ENCODE measurements at regions not wholly inside any gene's neighbourhood (a gene's known extent, or its start where the extent isn't known, plus 50 kb on each side); places are given as distances from the start of the nearest gene placed in this dataset.

GRCh38 chr6:149127212-149127611 lies 190.3 kb upstream of the TAB2 start:
- no peak overlapping the region for H3K4me3 Mint-ChIP-seq
- CTCF ChIA-PET = interaction anchor here (0.9 to 1.8 kb wide), 8 partner anchors 8 to 96 kb away, joined by 3 to 7 read pairs (median 4); no protein-coding TSS in a partner anchor

GRCh38 chr6:149128489-149129145 lies 188.9 kb upstream of the TAB2 start:
- peak; percentile 88 for ATAC-seq

More at GRCh38 chr6:149127212-149127611, 190.3 kb upstream of the TAB2 start:
- ATAC-seq (no peak), DNase-seq (no peak)
- peaks cover 16% of the 10 kb centered on the region for H3K9me3 Mint-ChIP-seq (ENCODE audit: low read depth)
- H3K27me3 Mint-ChIP-seq = no peaks in the 10 kb centered on the region
- peak overlapping the region; percentile 88 for H3K27ac Mint-ChIP-seq
- H3K36me3 Mint-ChIP-seq = peaks cover 50% of the 10 kb centered on the region
- peaks cover 85% of the 10 kb centered on the region for H3K4me1 Mint-ChIP-seq

DNA sequence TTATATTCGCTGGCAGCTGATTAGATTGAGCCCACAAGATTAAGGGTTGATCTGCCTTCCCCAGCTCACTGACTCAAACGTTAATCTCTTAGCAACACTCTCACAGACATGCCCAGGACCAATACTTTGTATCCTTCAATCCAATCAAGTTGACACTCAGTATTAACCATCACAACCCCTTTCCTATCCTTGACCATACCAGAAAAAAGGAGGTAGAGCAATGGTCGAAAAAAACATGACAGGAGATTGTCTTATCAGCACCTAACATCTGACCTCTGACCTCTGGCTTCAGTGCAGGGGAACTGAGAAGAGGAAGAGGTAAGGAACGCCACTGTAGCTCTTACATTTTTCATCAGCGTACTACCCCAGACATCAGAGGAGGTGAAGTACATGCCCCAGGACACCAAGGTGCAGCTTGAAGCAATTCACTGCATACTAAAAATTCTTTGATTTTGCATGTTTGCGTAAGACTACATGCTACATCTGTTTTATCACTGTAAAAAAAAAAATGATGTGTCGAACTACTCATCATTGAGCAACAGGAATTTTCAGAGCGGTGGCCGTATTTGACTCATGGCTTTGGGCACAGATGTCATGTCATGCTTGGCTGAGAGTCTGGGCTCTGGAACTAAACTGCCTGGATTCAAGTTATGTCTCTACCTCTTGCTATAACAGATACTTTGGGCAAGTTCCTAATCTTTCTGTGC lies 188.0 kb upstream of the TAB2 start:
- H3K27ac Mint-ChIP-seq = peak overlapping the region; percentile 88
- H3K36me3 Mint-ChIP-seq = peaks cover 43% of the 10 kb centered on the region
- DNase-seq (no peak), ATAC-seq (no peak)
- no peak overlapping the region for H3K4me3 Mint-ChIP-seq
- peaks cover 78% of the 10 kb centered on the region for H3K4me1 Mint-ChIP-seq
- H3K27me3 Mint-ChIP-seq = no peaks in the 10 kb centered on the region
- peaks cover 11% of the 10 kb centered on the region for H3K9me3 Mint-ChIP-seq (ENCODE audit: low read depth)
- CTCF ChIA-PET = interaction anchor here (1.0 to 2.4 kb wide), 6 partner anchors 11 to 187 kb away, joined by 3 to 7 read pairs (median 6); partner anchors contain the start of gene TAB2

More at GRCh38 chr6:149128489-149129145, 188.9 kb upstream of the TAB2 start:
- Mint-ChIP-seq H3K4me1 (peaks cover 86% of the 10 kb centered on the region), H3K27ac (peak overlapping the region; percentile 88), H3K36me3 (peaks cover 48% of the 10 kb centered on the region), H3K27me3 (no peaks in the 10 kb centered on the region), H3K9me3 (ENCODE audit: low read depth) (peaks cover 18% of the 10 kb centered on the region), H3K4me3 (peak overlapping the region; percentile 14)
- peak; percentile 86 for DNase-seq
- CTCF ChIA-PET = interaction anchor here (0.9 to 2.4 kb wide), 15 partner anchors 9 to 303 kb away, joined by 3 to 7 read pairs (median 5); partner anchors contain the start of gene TAB2

GRCh38 chr6:149130090-149130489 lies 187.4 kb upstream of the TAB2 start:
- peaks cover 40% of the 10 kb centered on the region for H3K36me3 Mint-ChIP-seq

DNA sequence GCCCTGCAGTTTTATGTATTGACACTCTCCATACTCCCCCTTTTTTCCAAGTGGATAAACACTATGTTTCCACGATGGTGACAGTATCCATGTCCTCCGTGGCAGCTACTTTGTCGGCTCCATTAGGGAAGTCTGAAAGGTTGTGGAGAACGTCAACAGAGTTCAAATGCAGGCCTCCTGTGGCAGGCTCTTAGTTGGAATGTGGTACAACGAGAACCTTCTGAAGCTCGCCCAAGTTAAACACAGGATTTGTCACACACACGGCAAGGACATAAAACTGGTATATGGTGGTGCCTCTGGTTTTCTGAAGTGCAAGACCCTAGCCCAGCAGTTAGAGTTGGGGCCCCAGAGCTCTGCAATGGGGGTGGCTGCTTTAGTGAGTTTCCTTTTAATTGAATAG lies 187.0 kb upstream of the TAB2 start:
- peaks cover 36% of the 10 kb centered on the region for H3K36me3 Mint-ChIP-seq

More at GRCh38 chr6:149130090-149130489, 187.4 kb upstream of the TAB2 start:
- Mint-ChIP-seq H3K4me1 (peaks cover 75% of the 10 kb centered on the region), H3K27me3 (no peaks in the 10 kb centered on the region), H3K27ac (peak overlapping the region; percentile 49), H3K4me3 (no peak overlapping the region), H3K9me3 (ENCODE audit: low read depth) (peaks cover 8% of the 10 kb centered on the region)
- CTCF ChIA-PET = interaction anchor here (1.3 to 2.4 kb wide), 3 partner anchors 10 to 38 kb away, joined by 3 to 7 read pairs (median 5); no protein-coding TSS in a partner anchor
- ATAC-seq = no peak
- no peak for DNase-seq

GRCh38 chr6:149131891-149132290 lies 185.6 kb upstream of the TAB2 start:
- DNase-seq (no peak), ATAC-seq (no peak)
- H3K4me1 Mint-ChIP-seq = peaks cover 64% of the 10 kb centered on the region
- peak overlapping the region; percentile 67 for H3K27ac Mint-ChIP-seq
- H3K4me3 Mint-ChIP-seq = no peak overlapping the region
- H3K9me3 Mint-ChIP-seq (ENCODE audit: low read depth) = peaks cover 3% of the 10 kb centered on the region
- H3K27me3 Mint-ChIP-seq = no peaks in the 10 kb centered on the region
- CTCF ChIA-PET = interaction anchor here (1.1 to 2.6 kb wide), 5 partner anchors 9 to 103 kb away, joined by 3 to 9 read pairs (median 4); no protein-coding TSS in a partner anchor
- peaks cover 30% of the 10 kb centered on the region for H3K36me3 Mint-ChIP-seq

More for the DNA sequence above, 187.0 kb upstream of the TAB2 start:
- Mint-ChIP-seq H3K4me1 (peaks cover 70% of the 10 kb centered on the region), H3K4me3 (no peak overlapping the region), H3K9me3 (ENCODE audit: low read depth) (peaks cover 4% of the 10 kb centered on the region), H3K27me3 (no peaks in the 10 kb centered on the region), H3K27ac (no peak overlapping the region)
- DNase-seq = no peak
- CTCF ChIA-PET = interaction anchor here (0.7 to 2.2 kb wide), 5 partner anchors 10 to 301 kb away, joined by 3 to 5 read pairs (median 3); no protein-coding TSS in a partner anchor
- ATAC-seq = no peak

GRCh38 chr6:149132336-149132735 lies 185.2 kb upstream of the TAB2 start:
- CTCF ChIA-PET = interaction anchor here (1.1 to 2.6 kb wide), 6 partner anchors 9 to 104 kb away, joined by 3 to 9 read pairs (median 4); no protein-coding TSS in a partner anchor
- Mint-ChIP-seq H3K9me3 (ENCODE audit: low read depth) (peaks cover 3% of the 10 kb centered on the region), H3K27ac (peak overlapping the region; percentile 67), H3K36me3 (peaks cover 26% of the 10 kb centered on the region), H3K27me3 (no peaks in the 10 kb centered on the region), H3K4me1 (peaks cover 61% of the 10 kb centered on the region), H3K4me3 (no peak overlapping the region)
- ATAC-seq = peak; percentile 35
- no peak for DNase-seq

DNA sequence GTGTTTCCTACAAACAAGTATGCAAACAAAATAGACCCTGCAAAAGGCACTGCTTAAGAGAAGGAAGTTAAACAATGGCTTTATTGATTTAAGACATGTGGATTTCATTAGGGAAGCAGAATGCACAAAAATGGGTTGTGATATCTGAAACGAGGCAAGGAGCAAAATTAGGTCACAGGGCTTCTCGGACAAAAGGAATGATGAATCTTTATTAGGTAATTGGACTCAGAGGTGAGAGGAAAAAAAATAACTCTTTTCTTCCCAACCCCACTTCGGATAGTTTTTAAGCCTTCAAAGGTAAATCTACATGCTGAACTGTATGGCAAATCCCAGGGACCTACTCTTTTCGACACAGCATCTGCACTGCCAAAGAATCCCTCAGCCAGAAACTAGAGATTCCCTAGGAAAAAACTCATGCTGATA lies 183.0 kb upstream of the TAB2 start:
- CTCF ChIA-PET = interaction anchor here (0.6 to 1.4 kb wide), 2 partner anchors 22 to 40 kb away, joined by 3 to 4 read pairs; no protein-coding TSS in a partner anchor
- no peak for ATAC-seq
- H3K36me3 Mint-ChIP-seq = peaks cover 27% of the 10 kb centered on the region
- no peak overlapping the region for H3K4me3 Mint-ChIP-seq
- no peak for DNase-seq
- peaks cover 3% of the 10 kb centered on the region for H3K9me3 Mint-ChIP-seq (ENCODE audit: low read depth)
- no peak overlapping the region for H3K27ac Mint-ChIP-seq
- no peaks in the 10 kb centered on the region for H3K27me3 Mint-ChIP-seq
- peaks cover 58% of the 10 kb centered on the region for H3K4me1 Mint-ChIP-seq

DNA sequence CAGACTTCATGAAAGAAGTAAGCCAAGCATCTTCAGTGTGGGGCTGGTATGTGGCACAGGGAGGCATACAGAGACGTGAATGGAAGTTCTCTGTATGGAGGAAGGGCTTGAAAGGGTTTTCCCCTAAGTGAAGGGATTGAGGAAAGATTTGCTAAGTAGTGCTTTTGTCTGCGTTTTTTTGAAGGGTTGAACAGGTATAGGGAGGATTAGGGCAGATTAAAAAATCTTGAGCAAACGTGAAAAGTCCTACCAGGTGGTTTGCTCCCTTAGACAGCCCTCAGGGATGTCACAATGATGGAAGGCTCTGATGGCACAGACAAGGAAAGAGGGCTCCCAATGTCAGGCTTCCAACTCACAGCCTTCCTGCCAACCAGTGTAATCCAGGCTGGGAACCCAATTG lies 181.7 kb upstream of the TAB2 start:
- no peaks in the 10 kb centered on the region for H3K27me3 Mint-ChIP-seq
- DNase-seq (no peak), ATAC-seq (no peak)
- no peak overlapping the region for H3K4me3 Mint-ChIP-seq
- peaks cover 58% of the 10 kb centered on the region for H3K4me1 Mint-ChIP-seq
- peaks cover 28% of the 10 kb centered on the region for H3K36me3 Mint-ChIP-seq
- CTCF ChIA-PET = interaction anchor here (1.4 kb wide), 1 partner anchor 41 kb away, joined by 4 read pairs; no protein-coding TSS in a partner anchor
- peaks cover 3% of the 10 kb centered on the region for H3K9me3 Mint-ChIP-seq (ENCODE audit: low read depth)
- no peak overlapping the region for H3K27ac Mint-ChIP-seq

- Mint-ChIP-seq H3K4me1 (peaks cover 63% of the 10 kb centered on the region), H3K36me3 (peaks cover 34% of the 10 kb centered on the region), H3K27me3 (no peaks in the 10 kb centered on the region), H3K4me3 (no peak overlapping the region), H3K27ac (peak overlapping the region; percentile 29), H3K9me3 (ENCODE audit: low read depth) (peaks cover 3% of the 10 kb centered on the region)
- CTCF ChIA-PET = interaction anchor here (1.0 kb wide), 1 partner anchor 296 kb away, joined by 3 read pairs; no protein-coding TSS in a partner anchor
- no peak for DNase-seq
- no peak for ATAC-seq
Observed at GRCh38 chr6:149136273-149136912, 181.1 kb upstream of the TAB2 start.

GRCh38 chr6:149136913-149137286 lies 180.6 kb upstream of the TAB2 start:
- CTCF ChIA-PET = interaction anchor here (1.0 kb wide), 1 partner anchor 295 kb away, joined by 3 read pairs; no protein-coding TSS in a partner anchor
- Mint-ChIP-seq H3K27ac (peak overlapping the region; percentile 29), H3K36me3 (peaks cover 37% of the 10 kb centered on the region), H3K4me1 (peaks cover 64% of the 10 kb centered on the region), H3K9me3 (ENCODE audit: low read depth) (peaks cover 4% of the 10 kb centered on the region), H3K4me3 (no peak overlapping the region), H3K27me3 (no peaks in the 10 kb centered on the region)
- ATAC-seq (no peak), DNase-seq (no peak)

DNA sequence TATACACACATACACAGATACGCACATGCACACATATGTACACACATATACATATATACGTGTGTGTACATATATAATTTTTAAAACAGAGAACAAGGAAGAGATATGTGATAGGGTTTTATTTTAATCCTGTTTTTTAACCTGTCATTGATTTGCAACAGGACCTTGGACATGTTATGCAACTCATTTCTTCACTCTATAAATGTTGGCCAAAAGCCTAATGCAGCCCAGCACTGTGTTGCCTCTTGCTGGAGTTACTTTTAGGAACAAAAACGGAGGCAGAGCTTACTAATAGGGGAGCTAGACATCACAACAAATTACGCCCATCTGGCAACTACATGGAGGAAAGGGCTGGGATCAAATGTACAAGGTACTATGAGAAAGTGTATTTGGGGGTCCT lies 179.9 kb upstream of the TAB2 start:
- Mint-ChIP-seq H3K36me3 (peaks cover 36% of the 10 kb centered on the region), H3K27me3 (no peaks in the 10 kb centered on the region), H3K27ac (peak overlapping the region; percentile 87), H3K9me3 (ENCODE audit: low read depth) (peaks cover 5% of the 10 kb centered on the region), H3K4me1 (peaks cover 62% of the 10 kb centered on the region), H3K4me3 (no peak overlapping the region)
- DNase-seq = no peak
- ATAC-seq = no peak
- CTCF ChIA-PET = interaction anchor here (0.8 to 2.9 kb wide), 3 partner anchors 10 to 294 kb away, joined by 3 to 11 read pairs (median 3); no protein-coding TSS in a partner anchor
